ENCODE measurements at regions not wholly inside any gene's neighbourhood (a gene's known extent, or its start where the extent isn't known, plus 50 kb on each side); places are given as distances from the start of the nearest gene placed in this dataset.

DNA sequence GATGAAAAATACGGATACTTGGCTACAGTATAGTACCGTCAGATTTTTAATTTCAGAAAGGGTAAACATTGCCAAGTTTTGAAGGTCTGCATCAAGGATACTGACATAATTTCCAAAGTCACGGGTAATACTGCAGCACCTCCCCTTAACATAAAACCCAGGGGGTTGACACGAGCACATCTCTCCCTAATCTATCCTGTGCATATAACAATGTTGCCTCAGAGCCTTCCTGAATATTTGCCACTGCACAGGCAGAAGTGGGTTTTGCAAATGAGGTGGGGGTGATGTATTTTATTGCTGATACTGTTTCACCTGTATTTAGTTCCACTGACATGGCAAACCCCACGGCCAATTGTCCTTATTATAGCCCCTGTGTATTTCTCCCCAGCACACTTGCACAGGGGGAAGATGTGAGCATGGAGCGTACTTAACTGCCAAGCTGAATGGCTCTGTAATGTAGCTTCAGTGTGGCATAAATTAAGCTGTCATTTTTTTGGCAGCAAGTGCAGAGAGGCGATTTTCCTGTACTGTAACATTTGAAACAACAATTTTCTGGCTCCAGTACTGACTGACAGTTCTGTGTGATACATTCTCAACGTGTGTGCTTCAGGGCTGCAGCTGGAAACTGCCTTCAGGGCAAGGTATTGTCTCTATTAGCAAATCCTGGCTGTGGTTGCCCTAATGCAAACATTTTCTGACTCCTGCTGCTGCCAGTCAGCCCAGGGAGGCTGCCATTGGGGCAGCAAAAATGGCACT, 299.6 kb upstream of the SP4 start:
- peaks cover 6% of the 10 kb centered on the region for H3K27me3 ChIP-seq
- no peak for TF ChIP-seq EP300 (IDR thresholded peaks at IDR 0.05)
- no peak for TF ChIP-seq POLR2A (IDR thresholded peaks at IDR 0.05)
- no peak for TF ChIP-seq POLR2AphosphoS5 (IDR thresholded peaks at IDR 0.05)
- TF ChIP-seq, protein P1, sequence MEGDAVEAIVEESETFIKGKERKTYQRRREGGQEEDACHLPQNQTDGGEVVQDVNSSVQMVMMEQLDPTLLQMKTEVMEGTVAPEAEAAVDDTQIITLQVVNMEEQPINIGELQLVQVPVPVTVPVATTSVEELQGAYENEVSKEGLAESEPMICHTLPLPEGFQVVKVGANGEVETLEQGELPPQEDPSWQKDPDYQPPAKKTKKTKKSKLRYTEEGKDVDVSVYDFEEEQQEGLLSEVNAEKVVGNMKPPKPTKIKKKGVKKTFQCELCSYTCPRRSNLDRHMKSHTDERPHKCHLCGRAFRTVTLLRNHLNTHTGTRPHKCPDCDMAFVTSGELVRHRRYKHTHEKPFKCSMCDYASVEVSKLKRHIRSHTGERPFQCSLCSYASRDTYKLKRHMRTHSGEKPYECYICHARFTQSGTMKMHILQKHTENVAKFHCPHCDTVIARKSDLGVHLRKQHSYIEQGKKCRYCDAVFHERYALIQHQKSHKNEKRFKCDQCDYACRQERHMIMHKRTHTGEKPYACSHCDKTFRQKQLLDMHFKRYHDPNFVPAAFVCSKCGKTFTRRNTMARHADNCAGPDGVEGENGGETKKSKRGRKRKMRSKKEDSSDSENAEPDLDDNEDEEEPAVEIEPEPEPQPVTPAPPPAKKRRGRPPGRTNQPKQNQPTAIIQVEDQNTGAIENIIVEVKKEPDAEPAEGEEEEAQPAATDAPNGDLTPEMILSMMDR (IDR thresholded peaks at IDR 0.05) = no peak
- no peaks in the 10 kb centered on the region for H3K36me3 ChIP-seq
- H3K4me3 ChIP-seq = no peak overlapping the region
- H3K9me3 ChIP-seq = no peaks in the 10 kb centered on the region
- 9 to 10% methylated on average over 7 of the region's 8 CpGs for WGBS, 2 donors (ENCODE audit: low coverage in 1 of 2)
- H3K4me1 ChIP-seq = peaks cover 0 to 13% (median 0%) of the 10 kb centered on the region in 3 donors
- no peak for ATAC-seq
- no peak overlapping the region for H3K27ac ChIP-seq

- ATAC-seq = no peak
- Histone ChIP-seq H3K27me3 (peaks cover 6% of the 10 kb centered on the region), H3K4me1 (peaks cover 0 to 13% (median 0%) of the 10 kb centered on the region in 3 donors), H3K9me3 (peaks cover 0 to 10% (median 0%) of the 10 kb centered on the region in 3 donors), H3K4me3 (no peak overlapping the region), H3K36me3 (no peaks in the 10 kb centered on the region), H3K27ac (no peak overlapping the region)
- TF ChIP-seq, protein P1 (IDR thresholded peaks at IDR 0.05) = no peak
- TF ChIP-seq EP300 (IDR thresholded peaks at IDR 0.05) = no peak
- no peak for TF ChIP-seq POLR2AphosphoS5 (IDR thresholded peaks at IDR 0.05)
- TF ChIP-seq POLR2A (IDR thresholded peaks at IDR 0.05) = no peak
- 63 to 90% methylated on average over 1 of the region's 1 CpG for WGBS, 2 donors (ENCODE audit: low coverage in 1 of 2)
Measured at GRCh38 chr7:21131897-21132296, 296.0 kb upstream of the SP4 start.

DNA sequence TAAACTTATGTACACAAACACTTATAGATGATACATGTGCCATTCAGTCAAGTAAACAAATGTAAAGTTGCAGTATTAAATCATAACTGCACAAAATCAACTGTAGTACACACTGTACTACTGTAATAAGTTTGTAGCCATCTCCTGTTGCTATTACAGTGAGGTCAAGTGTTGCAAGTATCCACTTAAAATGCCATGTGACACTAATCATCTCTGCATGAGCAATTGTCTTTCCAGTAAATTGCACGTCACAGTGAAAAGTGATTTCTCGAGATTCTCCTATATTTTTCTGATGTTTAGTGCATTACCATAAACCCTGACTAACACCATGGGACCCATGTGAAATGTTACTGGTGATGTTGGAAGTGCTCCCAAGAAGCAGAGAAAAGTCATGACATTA, 293.3 kb upstream of the SP4 start:
- H3K27me3 ChIP-seq = peaks cover 6% of the 10 kb centered on the region
- H3K4me3 ChIP-seq = no peak overlapping the region
- H3K4me1 ChIP-seq = no peaks in the 10 kb centered on the region
- no peaks in the 10 kb centered on the region for H3K36me3 ChIP-seq
- no peak overlapping the region for H3K27ac ChIP-seq
- WGBS, 2 donors (ENCODE audit: low coverage in 1 of 2) = 70 to 92% methylated on average over 2 of the region's 2 CpGs
- no peak for ATAC-seq
- TF ChIP-seq EP300 (IDR thresholded peaks at IDR 0.05) (no peak), POLR2AphosphoS5 (IDR thresholded peaks at IDR 0.05) (no peak), POLR2A (IDR thresholded peaks at IDR 0.05) (no peak)
- TF ChIP-seq, protein P1 (IDR thresholded peaks at IDR 0.05) = no peak
- H3K9me3 ChIP-seq = peaks cover 0 to 10% (median 0%) of the 10 kb centered on the region in 3 donors

DNA sequence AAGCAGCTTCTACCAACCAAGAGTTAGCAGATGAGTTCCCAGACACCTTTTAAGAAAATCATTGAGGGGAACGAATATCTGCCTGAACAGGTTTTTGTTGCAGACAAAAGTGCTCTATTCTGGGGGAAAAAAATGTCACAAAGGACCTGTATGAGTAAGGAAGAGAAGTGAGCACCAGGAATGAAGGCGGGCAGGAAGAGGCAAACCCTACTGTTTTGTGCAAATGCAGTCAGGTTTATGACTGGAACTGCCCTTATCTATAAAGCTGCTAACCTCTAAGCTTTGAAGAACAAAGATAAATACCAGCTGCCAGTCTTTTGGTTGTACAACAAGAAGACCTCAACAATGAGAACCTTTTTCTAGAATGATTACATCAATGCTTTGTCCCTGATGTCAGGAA, 292.4 kb upstream of the SP4 start:
- WGBS, 2 donors (ENCODE audit: low coverage in 1 of 2) = 90 to 100% methylated on average over 2 of the region's 2 CpGs
- no peaks in the 10 kb centered on the region for H3K27me3 ChIP-seq
- no peak overlapping the region for H3K27ac ChIP-seq
- peaks cover 0 to 10% (median 0%) of the 10 kb centered on the region in 3 donors for H3K9me3 ChIP-seq
- ATAC-seq = no peak
- TF ChIP-seq POLR2AphosphoS5 (IDR thresholded peaks at IDR 0.05) (no peak), POLR2A (IDR thresholded peaks at IDR 0.05) (no peak), EP300 (IDR thresholded peaks at IDR 0.05) (no peak)
- TF ChIP-seq, protein P1 (IDR thresholded peaks at IDR 0.05) = no peak
- no peaks in the 10 kb centered on the region for H3K4me1 ChIP-seq
- no peaks in the 10 kb centered on the region for H3K36me3 ChIP-seq
- no peak overlapping the region for H3K4me3 ChIP-seq

GRCh38 chr7:21137640-21138039, 290.2 kb upstream of the SP4 start:
- Histone ChIP-seq H3K27me3 (peaks cover 2% of the 10 kb centered on the region), H3K36me3 (no peaks in the 10 kb centered on the region), H3K4me1 (no peaks in the 10 kb centered on the region), H3K4me3 (no peak overlapping the region), H3K9me3 (peaks cover 0 to 10% (median 0%) of the 10 kb centered on the region in 3 donors), H3K27ac (no peak overlapping the region)
- WGBS, 2 donors (ENCODE audit: low coverage in 1 of 2) = 89 to 91% methylated on average over 2 to 3 of the region's 3 CpGs
- ATAC-seq = no peak
- TF ChIP-seq POLR2A (IDR thresholded peaks at IDR 0.05) = no peak
- TF ChIP-seq POLR2AphosphoS5 (IDR thresholded peaks at IDR 0.05) = no peak
- TF ChIP-seq, protein P1 (IDR thresholded peaks at IDR 0.05) = no peak
- no peak for TF ChIP-seq EP300 (IDR thresholded peaks at IDR 0.05)

Data from gastroesophageal sphincter (tissue), 4 donors.